Uterus (tissue), 3 donors: ENCODE measurements at regions not wholly inside any gene's neighbourhood (a gene's known extent, or its start where the extent isn't known, plus 50 kb on each side); places are given as distances from the start of the nearest gene placed in this dataset.

ENCODE experiments used
- DNase-seq, 2 donors: peaks; one replicate each; pipeline ENCODE4 v3.0.0-alpha.2; 2019 to 2020
- H3K27ac ChIP-seq, 2 donors: fragments of 200-600 bp; sonication (generic); 1 replicate in 1 of 2; 2 replicates in 1 of 2; pipeline ENCODE4 v1.5.1; 2016 to 2018
- H3K27me3 ChIP-seq, 2 donors: fragments of 200-600 bp; sonication (generic); one replicate each; pipeline ENCODE4 v1.5.1; 2018 to 2019; ENCODE audit warnings: control low read depth in 1 of 2
- H3K36me3 ChIP-seq, 2 donors: fragments of 200-600 bp; sonication (generic); one replicate each; pipeline ENCODE4 v1.5.1; 2019; ENCODE audit warnings: control low read depth in 1 of 2
- H3K4me1 ChIP-seq, 2 donors: fragments of 200-600 bp; sonication (generic); one replicate each; pipeline ENCODE4 v1.5.1; 2018 to 2019; ENCODE audit warnings: control low read depth in 1 of 2
- H3K4me3 ChIP-seq, 2 donors: fragments of 200-600 bp; sonication (generic); 1 replicate in 1 of 2; 2 replicates in 1 of 2; pipeline ENCODE4 v1.5.1; 2018 to 2019; ENCODE audit warnings: mild to moderate bottlenecking in 1 of 2
- H3K9me3 ChIP-seq, 2 donors: fragments of 200-600 bp; sonication (generic); one replicate each; pipeline ENCODE4 v1.5.1; 2019; ENCODE audit warnings: control low read depth in 1 of 2
- CTCF ChIP-seq, 4 experiments: fragments of 200-600 bp in 2 of 4; fragments of 450-650 bp in 2 of 4; sonication (generic) in 2 of 4; IDR thresholded peaks; one replicate each; pipeline ENCODE4 v1.5.1; 2016 to 2019; ENCODE audit warnings: antibody characterized with exemption in 4 of 4, mild to moderate bottlenecking in 2 of 4, moderate library complexity in 1 of 4
- POLR2A ChIP-seq, 2 donors: fragments of 450-650 bp; IDR thresholded peaks; one replicate each; pipeline ENCODE4 v1.6.1; 2016; ENCODE audit warnings: antibody characterized with exemption in 2 of 2, mild to moderate bottlenecking in 1 of 2, moderate library complexity in 1 of 2
- intact Hi-C: fragments of 100-400 bp; cut with DNase I; formaldehyde crosslinking; loops from one replicate; pipeline ENCODE4 v1.15.1; 2023; ENCODE audit warnings: low total_unique reads
- donor health status: DM: yes; HTN: yes; CAD: no.

GRCh38 chr12:124241776-124242528 lies 52.9 kb upstream of the RFLNA start:
- Histone ChIP-seq H3K36me3 (no peaks in the 10 kb centered on the region), H3K4me3 (no peak overlapping the region)
- intact Hi-C loops = no loop called here

GRCh38 chr12:124242529-124243065 lies 52.3 kb upstream of the RFLNA start:
- H3K27ac ChIP-seq = no peak overlapping the region
- intact Hi-C loops = no loop called here
- peaks cover 0 to 9% of the 10 kb centered on the region in 2 donors for H3K9me3 ChIP-seq
- DNase-seq = no peak
- H3K4me3 ChIP-seq = no peak overlapping the region
- H3K36me3 ChIP-seq = no peaks in the 10 kb centered on the region
- no peaks in the 10 kb centered on the region for H3K27me3 ChIP-seq
- no peaks in the 10 kb centered on the region for H3K4me1 ChIP-seq
- no peak for TF ChIP-seq CTCF (IDR thresholded peaks at IDR 0.05)

More at GRCh38 chr12:124241776-124242528, 52.9 kb upstream of the RFLNA start:
- H3K9me3 ChIP-seq = peaks cover 0 to 5% of the 10 kb centered on the region in 2 donors
- no peaks in the 10 kb centered on the region for H3K4me1 ChIP-seq
- no peak overlapping the region for H3K27ac ChIP-seq
- DNase-seq = no peak
- H3K27me3 ChIP-seq = no peaks in the 10 kb centered on the region
- TF ChIP-seq CTCF (IDR thresholded peaks at IDR 0.05) (no peak), POLR2A (IDR thresholded peaks at IDR 0.05) (no peak)

- Histone ChIP-seq H3K36me3 (no peaks in the 10 kb centered on the region), H3K27me3 (no peaks in the 10 kb centered on the region), H3K9me3 (peaks cover 0 to 9% of the 10 kb centered on the region in 2 donors), H3K27ac (no peak overlapping the region), H3K4me3 (no peak overlapping the region), H3K4me1 (no peaks in the 10 kb centered on the region)
- intact Hi-C loops = no loop called here
- DNase-seq = no peak
- TF ChIP-seq CTCF (IDR thresholded peaks at IDR 0.05) (no peak), POLR2A (IDR thresholded peaks at IDR 0.05) (no peak)
Measured at GRCh38 chr12:124243936-124244335, 51.0 kb upstream of the RFLNA start.
